ENCODE measurements at regions not wholly inside any gene's neighbourhood (a gene's known extent, or its start where the extent isn't known, plus 50 kb on each side); places are given as distances from the start of the nearest gene placed in this dataset.

DNA sequence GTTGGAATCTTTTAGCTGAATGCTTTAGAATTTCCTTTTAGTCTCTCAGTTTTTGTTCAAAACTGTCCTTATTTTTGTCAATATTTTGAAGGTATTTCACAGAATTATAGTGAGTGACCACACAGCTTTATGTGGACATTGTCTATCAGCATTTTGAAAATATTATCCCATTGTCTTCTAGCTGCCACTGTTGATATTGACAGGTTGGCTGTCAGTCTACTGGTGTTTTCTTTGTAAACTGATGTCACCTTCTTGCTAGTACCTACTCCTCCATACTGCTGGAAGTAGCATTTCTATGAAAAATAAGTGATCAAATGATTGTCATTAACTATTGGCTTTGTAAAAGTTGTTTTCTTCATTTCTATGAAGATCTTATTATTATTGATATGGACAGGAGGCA, 256.8 kb downstream of the KLF12 start:
- TF ChIP-seq, protein P1, sequence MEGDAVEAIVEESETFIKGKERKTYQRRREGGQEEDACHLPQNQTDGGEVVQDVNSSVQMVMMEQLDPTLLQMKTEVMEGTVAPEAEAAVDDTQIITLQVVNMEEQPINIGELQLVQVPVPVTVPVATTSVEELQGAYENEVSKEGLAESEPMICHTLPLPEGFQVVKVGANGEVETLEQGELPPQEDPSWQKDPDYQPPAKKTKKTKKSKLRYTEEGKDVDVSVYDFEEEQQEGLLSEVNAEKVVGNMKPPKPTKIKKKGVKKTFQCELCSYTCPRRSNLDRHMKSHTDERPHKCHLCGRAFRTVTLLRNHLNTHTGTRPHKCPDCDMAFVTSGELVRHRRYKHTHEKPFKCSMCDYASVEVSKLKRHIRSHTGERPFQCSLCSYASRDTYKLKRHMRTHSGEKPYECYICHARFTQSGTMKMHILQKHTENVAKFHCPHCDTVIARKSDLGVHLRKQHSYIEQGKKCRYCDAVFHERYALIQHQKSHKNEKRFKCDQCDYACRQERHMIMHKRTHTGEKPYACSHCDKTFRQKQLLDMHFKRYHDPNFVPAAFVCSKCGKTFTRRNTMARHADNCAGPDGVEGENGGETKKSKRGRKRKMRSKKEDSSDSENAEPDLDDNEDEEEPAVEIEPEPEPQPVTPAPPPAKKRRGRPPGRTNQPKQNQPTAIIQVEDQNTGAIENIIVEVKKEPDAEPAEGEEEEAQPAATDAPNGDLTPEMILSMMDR (IDR thresholded peaks at IDR 0.05; ENCODE audit: extremely low read depth, insufficient read depth, missing control alignments): no peak
- in situ Hi-C loops (cut with MboI; ENCODE audit: low pct_unique_long_range_greater_than_20kb, low sequenced_read_pairs, unreplicated experiment): no loop called here

DNA sequence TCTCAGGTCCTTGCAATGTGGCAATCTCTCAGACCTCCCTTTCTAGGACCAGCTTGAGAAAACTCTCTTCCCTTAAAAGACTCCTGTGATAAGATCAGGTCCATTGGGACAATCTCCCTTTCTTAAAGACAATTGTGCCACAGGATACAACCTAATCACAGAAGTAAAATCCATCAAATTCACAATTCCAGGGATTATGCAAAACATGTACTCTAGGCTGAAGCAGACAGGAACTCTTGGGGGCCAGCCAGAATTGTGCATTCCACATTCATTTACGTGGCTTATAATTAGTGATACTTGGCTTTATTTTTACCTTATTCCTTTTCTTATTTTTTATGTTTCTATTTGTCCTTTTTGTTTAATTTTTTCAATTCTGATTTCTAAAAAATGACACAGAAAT, 257.9 kb downstream of the KLF12 start:
- TF ChIP-seq, protein P1 (IDR thresholded peaks at IDR 0.05; ENCODE audit: extremely low read depth, insufficient read depth, missing control alignments): no peak
- in situ Hi-C loops (cut with MboI; ENCODE audit: low pct_unique_long_range_greater_than_20kb, low sequenced_read_pairs, unreplicated experiment): no loop called here
- no peak for DNase-seq (ENCODE audit: low spot score)

More for the DNA sequence above, 256.8 kb downstream of the KLF12 start:
- no peak for DNase-seq (ENCODE audit: low spot score)

DNA sequence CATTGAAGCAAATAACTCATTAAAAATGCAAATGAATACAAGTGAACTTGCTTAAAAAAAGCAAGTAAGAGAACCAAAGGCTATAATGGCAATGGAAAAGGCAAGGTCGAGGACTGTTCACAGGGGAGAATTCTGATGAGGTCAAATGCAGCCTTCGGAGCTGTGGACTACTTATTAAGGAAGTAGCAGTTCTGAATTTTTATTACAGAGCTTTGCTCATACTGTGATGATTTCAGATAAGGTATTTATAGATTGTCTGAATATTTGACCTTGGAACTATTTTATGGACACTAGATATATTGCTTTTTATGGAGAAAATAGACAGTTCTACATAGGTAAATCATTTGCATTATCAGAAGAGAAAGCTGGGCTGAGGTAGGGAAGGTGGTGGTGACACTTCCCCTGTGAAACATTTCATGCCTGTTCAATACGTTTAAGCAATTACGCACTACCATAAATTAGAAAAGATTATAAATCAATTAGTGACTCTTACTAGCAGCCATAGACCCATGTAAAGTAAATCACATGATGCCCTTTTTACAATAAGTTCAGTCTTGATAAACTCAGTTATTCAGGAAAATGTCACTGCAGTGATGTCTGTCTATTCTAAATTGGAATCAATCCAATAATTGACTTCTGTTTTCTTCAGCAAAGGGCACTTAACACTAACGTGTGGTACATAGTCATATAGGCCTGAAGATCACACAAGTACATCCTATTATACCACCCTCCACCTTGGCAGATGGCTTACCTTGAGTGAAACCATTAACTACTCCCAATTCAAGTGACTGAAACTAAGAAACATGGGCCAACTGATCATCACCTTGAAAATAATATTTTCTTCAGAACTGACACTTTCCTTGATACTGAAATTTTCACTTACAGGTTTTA, 260.0 kb downstream of the KLF12 start:
- in situ Hi-C loops (cut with MboI; ENCODE audit: low pct_unique_long_range_greater_than_20kb, low sequenced_read_pairs, unreplicated experiment): no loop called here
- no peak for DNase-seq (ENCODE audit: low spot score)
- TF ChIP-seq, protein P1 (IDR thresholded peaks at IDR 0.05; ENCODE audit: extremely low read depth, insufficient read depth, missing control alignments): no peak

DNA sequence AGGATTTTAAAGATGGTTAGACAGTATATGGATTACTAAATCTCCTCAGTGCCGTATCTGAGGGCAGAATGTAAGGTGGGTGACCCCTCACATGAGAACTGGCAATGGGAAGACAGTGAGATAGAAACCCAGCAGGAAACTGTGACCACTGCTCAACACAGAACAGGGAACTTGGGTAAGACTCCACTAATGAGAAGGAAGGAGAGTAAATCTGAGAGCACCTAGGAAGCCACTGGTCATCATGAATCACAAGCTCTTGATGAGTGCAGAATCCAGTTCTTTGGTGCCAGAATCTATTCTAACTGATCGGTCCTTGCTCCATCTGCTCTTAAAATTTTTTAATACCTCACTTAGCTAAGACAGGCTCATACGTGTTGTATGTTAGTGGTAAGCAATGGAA, 261.8 kb downstream of the KLF12 start:
- in situ Hi-C loops (cut with MboI; ENCODE audit: low pct_unique_long_range_greater_than_20kb, low sequenced_read_pairs, unreplicated experiment): no loop called here
- TF ChIP-seq, protein P1 (IDR thresholded peaks at IDR 0.05; ENCODE audit: extremely low read depth, insufficient read depth, missing control alignments): no peak
- DNase-seq (ENCODE audit: low spot score): no peak

DNA sequence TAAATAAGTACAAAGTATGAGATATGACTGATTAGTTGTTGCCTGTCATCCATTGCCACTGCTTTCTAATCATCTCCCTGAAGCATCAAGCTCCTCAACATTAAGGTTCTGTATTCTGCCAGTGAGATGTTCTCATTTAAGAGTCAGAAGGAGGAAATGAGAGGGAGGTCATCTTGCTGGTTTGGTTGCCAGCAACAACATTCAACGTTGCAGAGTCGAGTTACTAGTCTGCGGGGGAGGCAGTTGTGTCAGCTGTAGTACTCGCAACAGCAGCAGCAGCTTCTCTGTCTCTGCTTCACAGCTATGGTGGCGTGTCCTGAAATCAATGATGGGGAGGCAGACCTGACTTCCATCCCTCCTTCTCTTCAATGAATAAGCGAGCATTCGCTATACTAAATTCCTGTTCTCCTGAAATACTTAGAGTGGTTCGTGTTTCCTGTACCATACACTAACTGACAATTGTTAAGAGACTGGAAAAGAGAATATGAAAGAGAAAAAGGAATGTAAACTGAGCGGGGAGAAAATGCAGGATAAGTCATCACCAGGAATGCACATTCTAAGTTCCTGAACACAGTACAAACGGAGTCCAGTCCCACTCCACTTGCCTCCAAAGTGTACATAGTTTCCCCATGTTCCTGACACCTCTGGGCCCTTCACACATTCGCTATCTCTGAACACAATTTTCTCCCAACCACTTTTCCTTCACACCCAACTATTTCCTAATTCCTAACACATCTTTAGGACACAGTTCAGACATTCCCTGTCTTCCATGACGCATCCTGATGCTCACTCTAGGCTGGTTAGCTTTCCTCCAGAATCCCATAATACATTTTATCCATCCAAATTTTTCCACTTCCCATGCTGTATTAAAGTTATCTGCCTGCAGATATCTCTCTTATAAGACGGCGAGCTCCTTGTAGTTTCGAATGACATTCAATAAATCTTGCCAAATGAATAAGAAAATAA, 263.0 kb downstream of the KLF12 start:
- TF ChIP-seq, protein P1 (IDR thresholded peaks at IDR 0.05; ENCODE audit: extremely low read depth, insufficient read depth, missing control alignments): no peak
- DNase-seq (ENCODE audit: low spot score): no peak
- in situ Hi-C loops (cut with MboI; ENCODE audit: low pct_unique_long_range_greater_than_20kb, low sequenced_read_pairs, unreplicated experiment): no loop called here

DNA sequence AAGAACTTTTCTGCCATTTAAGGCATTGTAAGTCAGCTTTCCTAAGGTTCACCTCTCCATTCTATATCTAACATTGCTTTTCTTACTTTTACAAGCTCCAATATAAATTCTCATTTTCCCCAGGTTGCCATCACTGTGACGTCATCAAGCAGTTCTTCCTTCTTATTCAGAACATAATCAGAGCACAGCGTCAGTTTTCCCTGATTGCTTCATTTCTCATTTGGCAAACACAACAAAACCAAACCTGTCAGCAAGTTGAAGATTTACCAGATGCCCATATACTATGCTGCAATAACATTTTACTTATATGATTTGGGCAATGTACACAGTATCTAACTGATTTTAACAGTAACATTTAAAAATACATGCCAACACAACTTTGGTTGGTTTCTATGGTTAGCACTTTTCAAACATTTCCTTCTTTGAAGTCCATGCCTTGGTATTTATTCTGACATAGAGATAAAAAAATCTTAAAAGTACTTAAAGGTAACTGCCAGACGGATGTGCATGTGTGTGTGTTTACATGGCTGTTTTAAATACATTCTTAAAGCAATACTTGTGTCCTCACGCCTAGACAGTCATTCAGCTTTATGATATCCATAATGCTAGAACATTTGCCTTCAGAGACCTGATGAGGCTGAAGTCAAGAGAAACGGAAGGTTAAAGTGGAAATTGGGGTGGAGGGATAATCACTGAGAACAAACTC, 264.0 kb downstream of the KLF12 start:
- TF ChIP-seq, protein P1 (IDR thresholded peaks at IDR 0.05; ENCODE audit: extremely low read depth, insufficient read depth, missing control alignments): no peak

More for the DNA sequence above, 264.0 kb downstream of the KLF12 start:
- DNase-seq (ENCODE audit: low spot score): no peak
- in situ Hi-C loops (cut with MboI; ENCODE audit: low pct_unique_long_range_greater_than_20kb, low sequenced_read_pairs, unreplicated experiment): no loop called here
